Activated B cell treated with CpG ODN at 0.5 μM for 24 hours (primary cell): ENCODE measurements at regions not wholly inside any gene's neighbourhood (a gene's known extent, or its start where the extent isn't known, plus 50 kb on each side); places are given as distances from the start of the nearest gene placed in this dataset.

Source experiments
- ATAC-seq: fragments of 200-7000 bp; cut with Tn5 transposase; one replicate; pipeline ENCODE4 v1.10.0; 2021; ENCODE audit warnings: low read depth, mild to moderate bottlenecking, moderate library complexity
- CTCF ChIA-PET: fragments of 350-600 bp; sonication (Branson Sonifier 250); formaldehyde crosslinking; loops from one replicate; lab custom pipeline; 2021; ENCODE audit warnings: antibody characterized with exemption; lab: Charles Lee
- POLR2A ChIA-PET: fragments of 350-600 bp; sonication (Branson Sonifier 250); formaldehyde crosslinking; loops from one replicate; lab custom pipeline; 2021; ENCODE audit warnings: antibody characterized with exemption; lab: Charles Lee
- DNase-seq: peaks from one replicate; pipeline ENCODE4 v3.0.0; 2022
- H3K27ac Mint-ChIP-seq: one replicate; pipeline ENCODE4 v1.8.0; 2020; ENCODE audit warnings: mixed read lengths
- H3K27me3 Mint-ChIP-seq: one replicate; pipeline ENCODE4 v1.8.0; 2021; ENCODE audit warnings: mixed read lengths
- H3K36me3 Mint-ChIP-seq: one replicate; pipeline ENCODE4 v1.8.0; 2021; ENCODE audit warnings: low read depth, mixed read lengths
- H3K4me1 Mint-ChIP-seq: one replicate; pipeline ENCODE4 v1.8.0; 2021; ENCODE audit warnings: mixed read lengths
- H3K4me3 Mint-ChIP-seq: one replicate; pipeline ENCODE4 v1.8.0; 2020; ENCODE audit warnings: mild to moderate bottlenecking, mixed read lengths
- H3K9me3 Mint-ChIP-seq: one replicate; pipeline ENCODE4 v1.8.0; 2020; ENCODE audit warnings: mixed read lengths
- intact Hi-C: fragments of 100-400 bp; cut with micrococcal nuclease; formaldehyde crosslinking; loops from one replicate; pipeline ENCODE4 v1.15.1; 2024
- TF ChIP-seq, protein P1 (sequence below): fragments of 200-600 bp; IDR thresholded peaks from one replicate; pipeline ENCODE4 v1.8.0; 2022; ENCODE audit warnings: antibody characterized with exemption, mild to moderate bottlenecking

- Mint-ChIP-seq H3K9me3 (no peaks in the 10 kb centered on the region), H3K27ac (no peak overlapping the region), H3K27me3 (peaks cover 9% of the 10 kb centered on the region), H3K36me3 (no peaks in the 10 kb centered on the region), H3K4me3 (no peak overlapping the region), H3K4me1 (no peaks in the 10 kb centered on the region)
- intact Hi-C loops, result no loop called here
- POLR2A ChIA-PET, result no interaction called here
- no peak for DNase-seq
- ATAC-seq, result no peak
- TF ChIP-seq, protein P1, sequence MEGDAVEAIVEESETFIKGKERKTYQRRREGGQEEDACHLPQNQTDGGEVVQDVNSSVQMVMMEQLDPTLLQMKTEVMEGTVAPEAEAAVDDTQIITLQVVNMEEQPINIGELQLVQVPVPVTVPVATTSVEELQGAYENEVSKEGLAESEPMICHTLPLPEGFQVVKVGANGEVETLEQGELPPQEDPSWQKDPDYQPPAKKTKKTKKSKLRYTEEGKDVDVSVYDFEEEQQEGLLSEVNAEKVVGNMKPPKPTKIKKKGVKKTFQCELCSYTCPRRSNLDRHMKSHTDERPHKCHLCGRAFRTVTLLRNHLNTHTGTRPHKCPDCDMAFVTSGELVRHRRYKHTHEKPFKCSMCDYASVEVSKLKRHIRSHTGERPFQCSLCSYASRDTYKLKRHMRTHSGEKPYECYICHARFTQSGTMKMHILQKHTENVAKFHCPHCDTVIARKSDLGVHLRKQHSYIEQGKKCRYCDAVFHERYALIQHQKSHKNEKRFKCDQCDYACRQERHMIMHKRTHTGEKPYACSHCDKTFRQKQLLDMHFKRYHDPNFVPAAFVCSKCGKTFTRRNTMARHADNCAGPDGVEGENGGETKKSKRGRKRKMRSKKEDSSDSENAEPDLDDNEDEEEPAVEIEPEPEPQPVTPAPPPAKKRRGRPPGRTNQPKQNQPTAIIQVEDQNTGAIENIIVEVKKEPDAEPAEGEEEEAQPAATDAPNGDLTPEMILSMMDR, result no peak
- CTCF ChIA-PET, result no interaction called here
These were observed 123.6 kb downstream of the MN1 start for GRCh38 chr22:27677905-27678458.

- Mint-ChIP-seq H3K4me1 (no peaks in the 10 kb centered on the region), H3K27ac (no peak overlapping the region), H3K9me3 (no peaks in the 10 kb centered on the region), H3K27me3 (peaks cover 6% of the 10 kb centered on the region), H3K36me3 (no peaks in the 10 kb centered on the region), H3K4me3 (no peak overlapping the region)
- CTCF ChIA-PET, result no interaction called here
- TF ChIP-seq, protein P1, result no peak
- intact Hi-C loops, result no loop called here
- DNase-seq (no peak), ATAC-seq (no peak)
- POLR2A ChIA-PET, result no interaction called here
These were observed 122.4 kb downstream of the MN1 start for GRCh38 chr22:27679176-27679575.

GRCh38 chr22:27679693-27680488 is 121.7 kb downstream of the MN1 start:
- ATAC-seq, result no peak
- CTCF ChIA-PET, result no interaction called here
- TF ChIP-seq, protein P1, result no peak

GRCh38 chr22:27680636-27681035 is 120.9 kb downstream of the MN1 start:
- H3K4me3 Mint-ChIP-seq, result no peak overlapping the region
- intact Hi-C loops, result no loop called here

More at GRCh38 chr22:27679693-27680488, 121.7 kb downstream of the MN1 start:
- intact Hi-C loops, result no loop called here
- Mint-ChIP-seq H3K9me3 (no peaks in the 10 kb centered on the region), H3K36me3 (no peaks in the 10 kb centered on the region), H3K4me3 (no peak overlapping the region), H3K4me1 (no peaks in the 10 kb centered on the region), H3K27ac (no peak overlapping the region), H3K27me3 (peaks cover 4% of the 10 kb centered on the region)
- POLR2A ChIA-PET, result no interaction called here
- DNase-seq, result no peak

GRCh38 chr22:27681037-27681436 is 120.5 kb downstream of the MN1 start:
- H3K27ac Mint-ChIP-seq, result no peak overlapping the region
- no peaks in the 10 kb centered on the region for H3K36me3 Mint-ChIP-seq
- H3K9me3 Mint-ChIP-seq, result no peaks in the 10 kb centered on the region
- ChIA-PET CTCF (no interaction called here), POLR2A (no interaction called here)
- no peaks in the 10 kb centered on the region for H3K4me1 Mint-ChIP-seq
- no peak overlapping the region for H3K4me3 Mint-ChIP-seq
- TF ChIP-seq, protein P1, result no peak
- H3K27me3 Mint-ChIP-seq, result no peaks in the 10 kb centered on the region
- intact Hi-C loops, result no loop called here
- DNase-seq (no peak), ATAC-seq (no peak)

More at GRCh38 chr22:27680636-27681035, 120.9 kb downstream of the MN1 start:
- ATAC-seq (no peak), DNase-seq (no peak)
- ChIA-PET POLR2A (no interaction called here), CTCF (no interaction called here)
- no peaks in the 10 kb centered on the region for H3K4me1 Mint-ChIP-seq
- H3K36me3 Mint-ChIP-seq, result no peaks in the 10 kb centered on the region
- peaks cover 4% of the 10 kb centered on the region for H3K27me3 Mint-ChIP-seq
- no peak overlapping the region for H3K27ac Mint-ChIP-seq
- no peaks in the 10 kb centered on the region for H3K9me3 Mint-ChIP-seq
- TF ChIP-seq, protein P1, result no peak
